ENCODE measurements at regions not wholly inside any gene's neighbourhood (a gene's known extent, or its start where the extent isn't known, plus 50 kb on each side); places are given as distances from the start of the nearest gene placed in this dataset.
"Not testable (repeated sequence)": the region's sequence is repeated elsewhere in the genome, so short reads cannot be mapped to it uniquely, and the experiment has no call there.

- no peak for DNase-seq (ENCODE audit: low spot score)
These were observed 112.0 kb upstream of the OR5AK2 start for GRCh38 chr11:56876621-56877275.

- no peak for DNase-seq (ENCODE audit: low spot score)
These were observed 106.7 kb upstream of the OR9G4 start for GRCh38 chr11:56855217-56855616.

GRCh38 chr11:56852131-56852530 lies 103.6 kb upstream of the OR9G4 start:
- DNase-seq (ENCODE audit: low spot score) = no peak

GRCh38 chr11:56849852-56850251 lies 101.4 kb upstream of the OR9G4 start:
- DNase-seq (ENCODE audit: low spot score) = no peak

GRCh38 chr11:56849250-56849649 lies 100.8 kb upstream of the OR9G4 start:
- no peak for DNase-seq (ENCODE audit: low spot score)

- DNase-seq (ENCODE audit: low spot score) = no peak
These were observed 99.8 kb upstream of the OR9G4 start for GRCh38 chr11:56848141-56848809.

- no peak for DNase-seq (ENCODE audit: low spot score)
These were observed 98.4 kb upstream of the OR9G4 start for GRCh38 chr11:56846631-56847576.

- DNase-seq (ENCODE audit: low spot score) = no peak
These were observed 96.7 kb upstream of the OR9G4 start for GRCh38 chr11:56845121-56845732.

GRCh38 chr11:56843816-56844215 lies 95.3 kb upstream of the OR9G4 start:
- DNase-seq (ENCODE audit: low spot score) = no peak

- DNase-seq (ENCODE audit: low spot score) = no peak
These were observed 94.6 kb upstream of the OR9G4 start for GRCh38 chr11:56842814-56843794.

GRCh38 chr11:56841210-56841810 lies 92.8 kb upstream of the OR9G4 start:
- DNase-seq (ENCODE audit: low spot score) = peak; percentile 65

GRCh38 chr11:56827357-56827756 lies 78.9 kb upstream of the OR9G4 start:
- DNase-seq (ENCODE audit: low spot score) = not testable (repeated sequence)

- DNase-seq (ENCODE audit: low spot score) = no peak
These were observed 71.4 kb upstream of the OR9G4 start for GRCh38 chr11:56819916-56820315.

- no peak for DNase-seq (ENCODE audit: low spot score)
These were observed 69.2 kb upstream of the OR9G4 start for GRCh38 chr11:56817661-56818060.

GRCh38 chr11:56816259-56816658 lies 67.8 kb upstream of the OR9G4 start:
- no peak for DNase-seq (ENCODE audit: low spot score)

GRCh38 chr11:56808326-56808725 lies 59.8 kb upstream of the OR9G4 start:
- DNase-seq (ENCODE audit: low spot score) = no peak

GRCh38 chr11:56799691-56800210 lies 51.3 kb upstream of the OR9G4 start:
- DNase-seq (ENCODE audit: low spot score) = no peak

Measured in AG08395 (cell line).